GM10266 (cell line): ENCODE measurements at regions not wholly inside any gene's neighbourhood (a gene's known extent, or its start where the extent isn't known, plus 50 kb on each side); places are given as distances from the start of the nearest gene placed in this dataset.

Source experiments
- DNase-seq: peaks from one replicate; pipeline ENCODE4 v3.0.0; 2012; ENCODE audit errors: extremely low spot score
- TF ChIP-seq, protein P1 (sequence below): IDR thresholded peaks from 2 replicates; pipeline ENCODE4 v1.5.1; 2012; ENCODE audit warnings: mild to moderate bottlenecking, low read depth; ENCODE audit not compliant: control insufficient read depth, insufficient read depth; ENCODE audit errors: missing control alignments

DNA sequence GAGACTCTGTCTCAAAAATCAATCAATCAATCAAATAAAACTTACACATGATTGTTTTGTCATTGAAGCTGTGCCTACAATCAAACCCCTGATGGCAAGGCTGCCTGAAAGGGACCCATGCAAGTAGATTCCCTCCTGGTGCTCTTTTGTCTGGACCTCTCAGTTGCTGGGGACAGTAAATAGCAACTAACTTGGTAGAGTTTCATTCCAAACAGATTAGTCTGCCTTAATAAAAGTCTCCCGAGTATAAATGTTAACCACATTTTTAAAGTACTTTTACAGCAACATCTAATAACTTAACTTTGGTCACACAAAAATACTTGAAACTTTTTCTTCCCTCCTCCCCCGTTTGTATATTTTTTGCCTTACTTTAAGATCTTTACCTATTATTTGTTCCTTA lies 105.5 kb downstream of the FEM1C start:
- TF ChIP-seq, protein P1, sequence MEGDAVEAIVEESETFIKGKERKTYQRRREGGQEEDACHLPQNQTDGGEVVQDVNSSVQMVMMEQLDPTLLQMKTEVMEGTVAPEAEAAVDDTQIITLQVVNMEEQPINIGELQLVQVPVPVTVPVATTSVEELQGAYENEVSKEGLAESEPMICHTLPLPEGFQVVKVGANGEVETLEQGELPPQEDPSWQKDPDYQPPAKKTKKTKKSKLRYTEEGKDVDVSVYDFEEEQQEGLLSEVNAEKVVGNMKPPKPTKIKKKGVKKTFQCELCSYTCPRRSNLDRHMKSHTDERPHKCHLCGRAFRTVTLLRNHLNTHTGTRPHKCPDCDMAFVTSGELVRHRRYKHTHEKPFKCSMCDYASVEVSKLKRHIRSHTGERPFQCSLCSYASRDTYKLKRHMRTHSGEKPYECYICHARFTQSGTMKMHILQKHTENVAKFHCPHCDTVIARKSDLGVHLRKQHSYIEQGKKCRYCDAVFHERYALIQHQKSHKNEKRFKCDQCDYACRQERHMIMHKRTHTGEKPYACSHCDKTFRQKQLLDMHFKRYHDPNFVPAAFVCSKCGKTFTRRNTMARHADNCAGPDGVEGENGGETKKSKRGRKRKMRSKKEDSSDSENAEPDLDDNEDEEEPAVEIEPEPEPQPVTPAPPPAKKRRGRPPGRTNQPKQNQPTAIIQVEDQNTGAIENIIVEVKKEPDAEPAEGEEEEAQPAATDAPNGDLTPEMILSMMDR = no peak
- DNase-seq = no peak

DNA sequence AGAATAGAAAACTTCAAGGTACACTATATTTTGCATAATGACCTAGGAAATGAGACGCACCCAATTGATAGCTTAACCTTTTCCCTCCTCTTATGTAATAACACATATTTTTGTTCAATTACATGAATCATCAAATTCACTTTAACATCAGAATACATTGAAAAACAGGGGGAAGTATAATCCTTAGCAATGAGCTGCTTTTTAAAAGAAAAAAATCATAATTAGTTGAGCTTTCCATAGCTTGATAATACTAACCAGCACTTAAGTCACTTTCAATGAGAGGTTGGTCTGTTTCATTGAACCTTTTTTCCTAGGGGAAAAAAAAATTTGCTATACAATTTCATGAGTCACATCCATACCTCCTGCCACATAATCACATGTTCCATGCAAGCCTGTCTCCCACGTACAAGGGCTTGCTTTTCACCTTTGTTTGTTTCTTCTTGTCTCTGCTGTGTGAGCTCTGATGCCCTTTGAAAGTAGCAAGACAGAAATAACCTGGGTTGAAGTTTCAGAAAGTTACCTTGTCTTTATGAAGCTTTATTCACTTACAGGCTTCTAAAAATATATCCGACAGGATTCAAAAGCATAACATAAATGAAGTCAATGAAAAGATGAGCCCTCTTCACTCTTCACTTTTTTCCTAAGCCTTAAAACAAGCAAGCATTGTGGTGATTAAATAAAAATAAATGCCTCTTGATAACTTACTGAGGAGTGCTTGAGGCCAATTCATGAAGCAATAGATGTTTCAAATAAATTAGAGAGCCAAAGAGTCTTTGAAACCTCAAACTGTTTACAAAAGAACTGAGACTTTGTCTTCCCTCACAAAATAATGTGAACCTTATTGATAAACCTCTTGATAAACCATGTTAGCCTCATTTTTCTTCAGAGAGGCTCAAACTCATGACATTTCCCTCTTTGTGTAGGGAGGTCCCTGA lies 108.5 kb downstream of the FEM1C start:
- no peak for DNase-seq
- TF ChIP-seq, protein P1 = no peak

DNA sequence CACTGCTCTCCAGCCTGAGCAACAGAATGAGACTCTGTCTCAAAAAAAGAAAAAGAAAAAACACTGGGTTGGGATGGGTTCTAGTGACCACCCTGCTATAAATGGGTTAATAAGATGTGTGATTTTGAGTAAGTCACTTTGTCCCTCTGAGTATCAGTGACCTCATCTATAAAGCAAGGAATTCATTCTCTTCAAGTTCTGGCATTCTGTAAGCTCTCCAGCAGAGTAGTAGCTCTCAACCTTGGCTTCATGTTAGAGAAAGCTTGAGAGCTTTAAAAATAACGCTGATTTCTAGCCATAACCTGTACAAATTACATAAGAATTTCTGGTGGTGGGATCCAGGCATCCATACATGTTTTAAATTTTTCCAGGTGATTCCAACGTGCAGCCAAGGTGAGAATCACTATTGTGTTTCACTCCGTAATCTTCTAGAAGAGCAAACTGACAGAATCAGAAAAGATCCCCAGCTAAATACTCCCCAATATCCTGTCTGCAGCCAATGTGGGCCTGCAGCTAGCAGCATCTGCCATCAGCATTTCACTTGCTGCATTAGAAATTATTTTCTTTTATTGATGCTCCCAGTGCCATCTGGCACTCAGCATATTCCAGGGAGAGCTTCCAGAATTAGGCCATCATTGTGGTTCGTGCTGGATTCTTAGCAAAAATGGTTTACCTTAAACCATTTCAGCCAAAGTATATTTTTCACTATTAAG lies 109.4 kb downstream of the FEM1C start:
- TF ChIP-seq, protein P1 = no peak
- no peak for DNase-seq

DNA sequence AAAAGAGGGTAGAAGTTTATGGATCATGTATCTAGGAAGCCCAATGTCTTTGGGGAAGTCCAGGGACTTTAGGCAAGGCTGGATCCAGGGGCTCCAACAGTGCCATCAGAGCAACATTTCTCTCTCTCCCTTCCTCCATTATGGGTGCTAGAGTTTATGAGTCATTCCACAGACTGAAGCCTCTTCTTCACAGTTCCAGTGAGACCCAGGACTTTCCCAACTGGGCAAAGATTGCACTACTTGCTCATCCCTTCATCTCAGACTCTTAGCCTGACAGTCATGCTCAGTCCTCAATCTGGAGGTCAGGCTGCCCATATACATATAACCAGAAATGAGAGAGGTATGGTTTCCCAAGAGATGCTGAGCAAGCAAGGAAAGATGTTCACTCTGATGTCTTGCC lies 110.7 kb downstream of the FEM1C start:
- TF ChIP-seq, protein P1 = no peak
- no peak for DNase-seq

DNA sequence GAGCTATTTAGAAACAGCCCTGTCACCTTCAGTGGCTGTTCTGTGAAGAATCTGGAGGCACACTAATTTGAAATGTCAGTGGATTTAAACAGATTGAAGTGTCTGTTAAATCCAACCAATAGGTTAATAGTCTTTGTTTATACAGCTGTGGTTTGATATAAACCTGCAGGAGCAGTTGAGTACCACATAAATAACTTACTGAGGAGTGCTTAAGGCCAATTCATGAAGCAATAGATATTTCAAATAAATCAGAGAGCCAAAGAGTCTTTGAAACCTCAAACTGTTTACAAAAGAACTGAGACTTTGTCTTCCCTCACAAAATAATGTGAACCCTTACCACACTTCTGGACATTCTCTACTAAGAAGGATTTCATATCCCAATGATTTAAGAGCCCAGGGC lies 111.9 kb downstream of the FEM1C start:
- TF ChIP-seq, protein P1 = no peak
- DNase-seq = no peak

DNA sequence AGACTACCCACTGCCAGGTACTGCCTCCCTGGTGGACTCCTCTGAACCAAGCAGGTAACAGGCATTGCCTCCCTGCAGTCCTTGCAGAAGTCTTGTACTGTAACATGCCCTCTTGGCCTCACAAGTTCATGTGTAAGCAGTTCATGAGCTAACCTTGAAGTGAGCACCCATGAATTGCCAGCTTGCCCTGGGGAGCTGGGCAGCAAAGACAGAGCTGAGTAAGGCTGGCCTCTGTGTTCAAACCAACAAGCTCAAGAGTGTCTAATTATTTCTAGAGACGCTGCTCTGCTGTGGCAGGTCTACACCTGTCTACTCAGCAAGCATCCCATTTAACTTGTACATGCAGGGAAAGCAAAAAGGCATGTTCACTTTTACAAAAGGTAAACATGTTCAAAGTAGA lies 113.5 kb downstream of the FEM1C start:
- no peak for DNase-seq

DNA sequence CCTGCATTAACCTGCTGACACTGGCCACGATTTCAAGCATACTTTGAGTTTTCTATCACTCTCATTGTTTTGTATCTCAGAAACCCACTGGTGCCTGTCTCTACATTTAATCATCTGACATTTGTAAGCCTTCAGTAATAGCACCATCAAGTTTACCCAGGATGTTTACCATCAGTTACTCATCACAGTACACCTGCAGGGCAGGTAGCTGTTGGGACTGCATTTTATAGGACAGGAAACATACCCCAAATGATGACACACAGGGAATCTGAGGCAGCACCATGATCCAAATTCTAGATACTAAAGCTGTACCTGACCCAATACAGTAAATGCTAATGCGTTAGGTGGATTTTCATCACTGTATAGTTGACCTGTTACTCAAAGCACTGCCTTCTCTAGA lies 114.2 kb downstream of the FEM1C start:
- no peak for DNase-seq

More for the DNA sequence above, 113.5 kb downstream of the FEM1C start:
- TF ChIP-seq, protein P1 = no peak

More for the DNA sequence above, 114.2 kb downstream of the FEM1C start:
- TF ChIP-seq, protein P1 = no peak
